Body of pancreas (tissue), 4 donors: ENCODE measurements at regions not wholly inside any gene's neighbourhood (a gene's known extent, or its start where the extent isn't known, plus 50 kb on each side); places are given as distances from the start of the nearest gene placed in this dataset.

Experiments
- POLR2A ChIP-seq, 3 donors: fragments of 450-650 bp; IDR thresholded peaks; one replicate each; pipeline ENCODE4 v1.6.1; 2016; ENCODE audit warnings: antibody characterized with exemption in 3 of 3, mild to moderate bottlenecking in 2 of 3
- TF ChIP-seq, protein P1 (sequence below), 7 experiments: fragments of 450-650 bp in 4 of 7; fragments of 200-600 bp in 3 of 7; sonication (generic) in 3 of 7; IDR thresholded peaks; one replicate each; pipeline ENCODE4 v1.5.1; 2016 to 2019; ENCODE audit warnings: antibody characterized with exemption in 7 of 7

DNA sequence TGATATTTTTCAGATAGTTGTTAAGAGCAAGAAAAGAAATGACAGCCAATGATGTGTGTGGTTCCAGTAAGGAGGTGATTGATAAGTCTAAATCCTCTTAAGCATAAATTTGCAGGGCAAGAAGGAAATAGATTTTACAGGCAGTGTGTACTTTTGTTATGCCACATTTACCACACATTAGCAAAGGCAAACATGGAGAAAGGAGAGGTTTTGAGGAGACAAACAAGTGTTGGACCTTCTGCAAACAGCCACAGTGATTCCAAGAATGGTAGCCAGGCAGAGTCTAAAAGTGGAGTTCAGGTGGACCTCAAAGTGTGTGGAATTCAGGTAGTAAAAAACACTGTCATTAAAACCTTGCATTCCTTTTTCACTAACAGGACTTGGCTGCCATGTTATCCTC lies 295.9 kb upstream of the ITGA1 start:
- TF ChIP-seq, protein P1, sequence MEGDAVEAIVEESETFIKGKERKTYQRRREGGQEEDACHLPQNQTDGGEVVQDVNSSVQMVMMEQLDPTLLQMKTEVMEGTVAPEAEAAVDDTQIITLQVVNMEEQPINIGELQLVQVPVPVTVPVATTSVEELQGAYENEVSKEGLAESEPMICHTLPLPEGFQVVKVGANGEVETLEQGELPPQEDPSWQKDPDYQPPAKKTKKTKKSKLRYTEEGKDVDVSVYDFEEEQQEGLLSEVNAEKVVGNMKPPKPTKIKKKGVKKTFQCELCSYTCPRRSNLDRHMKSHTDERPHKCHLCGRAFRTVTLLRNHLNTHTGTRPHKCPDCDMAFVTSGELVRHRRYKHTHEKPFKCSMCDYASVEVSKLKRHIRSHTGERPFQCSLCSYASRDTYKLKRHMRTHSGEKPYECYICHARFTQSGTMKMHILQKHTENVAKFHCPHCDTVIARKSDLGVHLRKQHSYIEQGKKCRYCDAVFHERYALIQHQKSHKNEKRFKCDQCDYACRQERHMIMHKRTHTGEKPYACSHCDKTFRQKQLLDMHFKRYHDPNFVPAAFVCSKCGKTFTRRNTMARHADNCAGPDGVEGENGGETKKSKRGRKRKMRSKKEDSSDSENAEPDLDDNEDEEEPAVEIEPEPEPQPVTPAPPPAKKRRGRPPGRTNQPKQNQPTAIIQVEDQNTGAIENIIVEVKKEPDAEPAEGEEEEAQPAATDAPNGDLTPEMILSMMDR (IDR thresholded peaks at IDR 0.05): no peak
- no peak for TF ChIP-seq POLR2A (IDR thresholded peaks at IDR 0.05)
